NT2/D1 (cell line): ENCODE measurements at regions not wholly inside any gene's neighbourhood (a gene's known extent, or its start where the extent isn't known, plus 50 kb on each side); places are given as distances from the start of the nearest gene placed in this dataset.

Source experiments
- YY1 ChIP-seq: IDR thresholded peaks from 2 replicates; pipeline ENCODE4 v1.6.1; 2011; ENCODE audit not compliant: insufficient read length, insufficient read depth
- ZNF274 ChIP-seq: IDR thresholded peaks from 2 replicates; pipeline ENCODE4 v1.6.1; 2011; ENCODE audit warnings: mild to moderate bottlenecking, low read depth, low read length

- TF ChIP-seq ZNF274 (no peak), YY1 (no peak)
Observed at GRCh38 chr6:22083119-22083518, 213.7 kb downstream of the PRL start.
